OCI-LY1 (cell line): ENCODE measurements at regions not wholly inside any gene's neighbourhood (a gene's known extent, or its start where the extent isn't known, plus 50 kb on each side); places are given as distances from the start of the nearest gene placed in this dataset.

Experiments used
- EZH2 ChIP-seq: fragments of 200-600 bp; sonication (generic), shearing (Covaris generic); IDR thresholded peaks from 2 replicates; pipeline ENCODE4 v1.8.0; 2017; ENCODE audit warnings: borderline replicate concordance, mixed run types, mild to moderate bottlenecking, antibody characterized with exemption, low read length, moderate library complexity, mixed read lengths
- TF ChIP-seq, protein P1 (sequence below): fragments of 200-600 bp; sonication (generic), shearing (Covaris generic); IDR thresholded peaks from 2 replicates; pipeline ENCODE4 v1.5.1; 2017; ENCODE audit warnings: mild to moderate bottlenecking, antibody characterized with exemption, low read length, moderate library complexity, mixed read lengths

- TF ChIP-seq, protein P1, sequence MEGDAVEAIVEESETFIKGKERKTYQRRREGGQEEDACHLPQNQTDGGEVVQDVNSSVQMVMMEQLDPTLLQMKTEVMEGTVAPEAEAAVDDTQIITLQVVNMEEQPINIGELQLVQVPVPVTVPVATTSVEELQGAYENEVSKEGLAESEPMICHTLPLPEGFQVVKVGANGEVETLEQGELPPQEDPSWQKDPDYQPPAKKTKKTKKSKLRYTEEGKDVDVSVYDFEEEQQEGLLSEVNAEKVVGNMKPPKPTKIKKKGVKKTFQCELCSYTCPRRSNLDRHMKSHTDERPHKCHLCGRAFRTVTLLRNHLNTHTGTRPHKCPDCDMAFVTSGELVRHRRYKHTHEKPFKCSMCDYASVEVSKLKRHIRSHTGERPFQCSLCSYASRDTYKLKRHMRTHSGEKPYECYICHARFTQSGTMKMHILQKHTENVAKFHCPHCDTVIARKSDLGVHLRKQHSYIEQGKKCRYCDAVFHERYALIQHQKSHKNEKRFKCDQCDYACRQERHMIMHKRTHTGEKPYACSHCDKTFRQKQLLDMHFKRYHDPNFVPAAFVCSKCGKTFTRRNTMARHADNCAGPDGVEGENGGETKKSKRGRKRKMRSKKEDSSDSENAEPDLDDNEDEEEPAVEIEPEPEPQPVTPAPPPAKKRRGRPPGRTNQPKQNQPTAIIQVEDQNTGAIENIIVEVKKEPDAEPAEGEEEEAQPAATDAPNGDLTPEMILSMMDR, result no peak
- TF ChIP-seq EZH2, result no peak
Observed at GRCh38 chr9:87099407-87099806, 152.1 kb upstream of the GAS1 start.
